ENCODE measurements at regions not wholly inside any gene's neighbourhood (a gene's known extent, or its start where the extent isn't known, plus 50 kb on each side); places are given as distances from the start of the nearest gene placed in this dataset.

DNA sequence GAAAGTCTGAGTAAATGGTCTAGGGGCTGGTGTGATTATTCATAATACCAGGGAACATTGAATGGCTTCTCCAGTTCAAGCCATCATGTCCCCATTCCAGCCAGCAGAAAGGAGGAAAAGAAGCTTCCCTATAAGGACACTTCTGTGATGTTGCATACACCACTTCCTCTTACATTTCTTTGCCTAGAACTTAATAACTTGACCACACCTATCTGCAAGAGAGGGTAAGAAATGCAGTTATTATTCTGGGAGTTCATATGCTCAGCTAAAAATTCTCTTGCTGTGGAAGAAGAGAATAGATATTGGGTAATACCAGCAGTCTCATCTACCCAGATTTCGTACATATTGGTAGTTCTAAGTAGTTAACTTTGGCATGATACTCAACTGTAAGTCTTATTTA lies 166.1 kb downstream of the SLC28A3 start:
- H3K27me3 Mint-ChIP-seq (ENCODE audit: insufficient read depth, low read depth, poor library complexity): no peaks in the 10 kb centered on the region
- Histone ChIP-seq H3K9me2 (ENCODE audit: insufficient read depth) (no peaks in the 10 kb centered on the region), H3K27ac (ENCODE audit: low read depth) (no peak overlapping the region), H3K79me2 (replicated peaks; ENCODE audit: insufficient read depth) (no peaks in the 10 kb centered on the region), H3K36me3 (ENCODE audit: insufficient read depth) (no peaks in the 10 kb centered on the region), H3K27me3 (ENCODE audit: insufficient read depth) (no peaks in the 10 kb centered on the region), H4K20me1 (replicated peaks; ENCODE audit: insufficient read depth) (no peaks in the 10 kb centered on the region), H2AFZ (no peak overlapping the region), H3K4me3 (no peak overlapping the region), H3K4me1 (ENCODE audit: insufficient read depth) (no peaks in the 10 kb centered on the region), H3K4me2 (no peak overlapping the region), H3F3A (replicated peaks; ENCODE audit: low read depth) (no peaks in the 10 kb centered on the region)
- no peak overlapping the region for H3K4me3 Mint-ChIP-seq
- H3K36me3 Mint-ChIP-seq (ENCODE audit: low read depth): no peaks in the 10 kb centered on the region
- H3K9me3 Mint-ChIP-seq: no peaks in the 10 kb centered on the region
- H3K27ac Mint-ChIP-seq: no peak overlapping the region
- peaks cover 5% of the 10 kb centered on the region for H3K4me1 Mint-ChIP-seq
- ATAC-seq (no peak), DNase-seq (ENCODE audit: low spot score) (no peak)
- TF ChIP-seq CREB1 (CRISPR knock-in tag; IDR thresholded peaks at IDR 0.05; ENCODE audit: low read depth) (no peak), NANOG (IDR thresholded peaks at IDR 0.05; ENCODE audit: borderline replicate concordance) (no peak), JUNB (IDR thresholded peaks at IDR 0.05; ENCODE audit: unreplicated experiment) (no peak), POLR2AphosphoS5 (IDR thresholded peaks at IDR 0.05; ENCODE audit: low read depth) (no peak), ZNF114 (CRISPR knock-in tag; IDR thresholded peaks at IDR 0.05) (no peak), EZH2phosphoT487 (IDR thresholded peaks at IDR 0.05; ENCODE audit: unreplicated experiment) (no peak)
- TF ChIP-seq, protein P1, sequence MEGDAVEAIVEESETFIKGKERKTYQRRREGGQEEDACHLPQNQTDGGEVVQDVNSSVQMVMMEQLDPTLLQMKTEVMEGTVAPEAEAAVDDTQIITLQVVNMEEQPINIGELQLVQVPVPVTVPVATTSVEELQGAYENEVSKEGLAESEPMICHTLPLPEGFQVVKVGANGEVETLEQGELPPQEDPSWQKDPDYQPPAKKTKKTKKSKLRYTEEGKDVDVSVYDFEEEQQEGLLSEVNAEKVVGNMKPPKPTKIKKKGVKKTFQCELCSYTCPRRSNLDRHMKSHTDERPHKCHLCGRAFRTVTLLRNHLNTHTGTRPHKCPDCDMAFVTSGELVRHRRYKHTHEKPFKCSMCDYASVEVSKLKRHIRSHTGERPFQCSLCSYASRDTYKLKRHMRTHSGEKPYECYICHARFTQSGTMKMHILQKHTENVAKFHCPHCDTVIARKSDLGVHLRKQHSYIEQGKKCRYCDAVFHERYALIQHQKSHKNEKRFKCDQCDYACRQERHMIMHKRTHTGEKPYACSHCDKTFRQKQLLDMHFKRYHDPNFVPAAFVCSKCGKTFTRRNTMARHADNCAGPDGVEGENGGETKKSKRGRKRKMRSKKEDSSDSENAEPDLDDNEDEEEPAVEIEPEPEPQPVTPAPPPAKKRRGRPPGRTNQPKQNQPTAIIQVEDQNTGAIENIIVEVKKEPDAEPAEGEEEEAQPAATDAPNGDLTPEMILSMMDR (conservative IDR thresholded peaks at IDR 0.05; ENCODE audit: low read depth in 2 of 2): no peak
- TF ChIP-seq, protein P2, sequence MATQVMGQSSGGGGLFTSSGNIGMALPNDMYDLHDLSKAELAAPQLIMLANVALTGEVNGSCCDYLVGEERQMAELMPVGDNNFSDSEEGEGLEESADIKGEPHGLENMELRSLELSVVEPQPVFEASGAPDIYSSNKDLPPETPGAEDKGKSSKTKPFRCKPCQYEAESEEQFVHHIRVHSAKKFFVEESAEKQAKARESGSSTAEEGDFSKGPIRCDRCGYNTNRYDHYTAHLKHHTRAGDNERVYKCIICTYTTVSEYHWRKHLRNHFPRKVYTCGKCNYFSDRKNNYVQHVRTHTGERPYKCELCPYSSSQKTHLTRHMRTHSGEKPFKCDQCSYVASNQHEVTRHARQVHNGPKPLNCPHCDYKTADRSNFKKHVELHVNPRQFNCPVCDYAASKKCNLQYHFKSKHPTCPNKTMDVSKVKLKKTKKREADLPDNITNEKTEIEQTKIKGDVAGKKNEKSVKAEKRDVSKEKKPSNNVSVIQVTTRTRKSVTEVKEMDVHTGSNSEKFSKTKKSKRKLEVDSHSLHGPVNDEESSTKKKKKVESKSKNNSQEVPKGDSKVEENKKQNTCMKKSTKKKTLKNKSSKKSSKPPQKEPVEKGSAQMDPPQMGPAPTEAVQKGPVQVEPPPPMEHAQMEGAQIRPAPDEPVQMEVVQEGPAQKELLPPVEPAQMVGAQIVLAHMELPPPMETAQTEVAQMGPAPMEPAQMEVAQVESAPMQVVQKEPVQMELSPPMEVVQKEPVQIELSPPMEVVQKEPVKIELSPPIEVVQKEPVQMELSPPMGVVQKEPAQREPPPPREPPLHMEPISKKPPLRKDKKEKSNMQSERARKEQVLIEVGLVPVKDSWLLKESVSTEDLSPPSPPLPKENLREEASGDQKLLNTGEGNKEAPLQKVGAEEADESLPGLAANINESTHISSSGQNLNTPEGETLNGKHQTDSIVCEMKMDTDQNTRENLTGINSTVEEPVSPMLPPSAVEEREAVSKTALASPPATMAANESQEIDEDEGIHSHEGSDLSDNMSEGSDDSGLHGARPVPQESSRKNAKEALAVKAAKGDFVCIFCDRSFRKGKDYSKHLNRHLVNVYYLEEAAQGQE (IDR thresholded peaks at IDR 0.05; ENCODE audit: unreplicated experiment): no peak

DNA sequence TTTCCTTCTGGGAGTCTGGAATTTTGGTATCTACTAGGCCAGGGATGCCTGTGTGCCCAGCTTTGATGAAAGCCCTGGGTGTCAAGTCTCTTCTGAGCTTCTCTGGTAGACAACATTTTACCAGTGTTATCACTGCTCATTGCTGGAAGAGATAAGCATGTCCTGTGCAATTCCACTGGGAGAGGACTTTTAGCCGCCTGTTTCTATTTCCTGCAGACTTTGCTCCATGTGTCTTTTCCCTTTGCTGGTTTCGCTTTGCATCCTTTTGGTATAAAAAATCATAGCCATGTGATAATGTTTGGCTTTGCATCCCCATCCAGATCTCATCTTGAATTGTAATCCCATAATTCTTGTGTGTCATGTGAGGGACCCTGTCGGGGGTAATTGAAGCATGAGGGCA lies 163.2 kb downstream of the SLC28A3 start:
- Mint-ChIP-seq H3K27me3 (ENCODE audit: insufficient read depth, low read depth, poor library complexity) (no peaks in the 10 kb centered on the region), H3K27ac (no peak overlapping the region), H3K4me3 (no peak overlapping the region), H3K4me1 (peaks cover 2% of the 10 kb centered on the region), H3K9me3 (no peaks in the 10 kb centered on the region), H3K36me3 (ENCODE audit: low read depth) (no peaks in the 10 kb centered on the region)
- DNase-seq (ENCODE audit: low spot score): no peak
- ATAC-seq: no peak
- Histone ChIP-seq H3K4me1 (ENCODE audit: insufficient read depth) (no peaks in the 10 kb centered on the region), H4K20me1 (replicated peaks; ENCODE audit: insufficient read depth) (no peaks in the 10 kb centered on the region), H3K36me3 (ENCODE audit: insufficient read depth) (no peaks in the 10 kb centered on the region), H3K27ac (ENCODE audit: low read depth) (no peak overlapping the region), H3K9me2 (ENCODE audit: insufficient read depth) (no peaks in the 10 kb centered on the region), H3K27me3 (ENCODE audit: insufficient read depth) (no peaks in the 10 kb centered on the region), H2AFZ (no peak overlapping the region), H3K79me2 (replicated peaks; ENCODE audit: insufficient read depth) (no peaks in the 10 kb centered on the region), H3K4me2 (no peak overlapping the region), H3F3A (replicated peaks; ENCODE audit: low read depth) (no peaks in the 10 kb centered on the region), H3K4me3 (no peak overlapping the region)
- TF ChIP-seq, protein P3, sequence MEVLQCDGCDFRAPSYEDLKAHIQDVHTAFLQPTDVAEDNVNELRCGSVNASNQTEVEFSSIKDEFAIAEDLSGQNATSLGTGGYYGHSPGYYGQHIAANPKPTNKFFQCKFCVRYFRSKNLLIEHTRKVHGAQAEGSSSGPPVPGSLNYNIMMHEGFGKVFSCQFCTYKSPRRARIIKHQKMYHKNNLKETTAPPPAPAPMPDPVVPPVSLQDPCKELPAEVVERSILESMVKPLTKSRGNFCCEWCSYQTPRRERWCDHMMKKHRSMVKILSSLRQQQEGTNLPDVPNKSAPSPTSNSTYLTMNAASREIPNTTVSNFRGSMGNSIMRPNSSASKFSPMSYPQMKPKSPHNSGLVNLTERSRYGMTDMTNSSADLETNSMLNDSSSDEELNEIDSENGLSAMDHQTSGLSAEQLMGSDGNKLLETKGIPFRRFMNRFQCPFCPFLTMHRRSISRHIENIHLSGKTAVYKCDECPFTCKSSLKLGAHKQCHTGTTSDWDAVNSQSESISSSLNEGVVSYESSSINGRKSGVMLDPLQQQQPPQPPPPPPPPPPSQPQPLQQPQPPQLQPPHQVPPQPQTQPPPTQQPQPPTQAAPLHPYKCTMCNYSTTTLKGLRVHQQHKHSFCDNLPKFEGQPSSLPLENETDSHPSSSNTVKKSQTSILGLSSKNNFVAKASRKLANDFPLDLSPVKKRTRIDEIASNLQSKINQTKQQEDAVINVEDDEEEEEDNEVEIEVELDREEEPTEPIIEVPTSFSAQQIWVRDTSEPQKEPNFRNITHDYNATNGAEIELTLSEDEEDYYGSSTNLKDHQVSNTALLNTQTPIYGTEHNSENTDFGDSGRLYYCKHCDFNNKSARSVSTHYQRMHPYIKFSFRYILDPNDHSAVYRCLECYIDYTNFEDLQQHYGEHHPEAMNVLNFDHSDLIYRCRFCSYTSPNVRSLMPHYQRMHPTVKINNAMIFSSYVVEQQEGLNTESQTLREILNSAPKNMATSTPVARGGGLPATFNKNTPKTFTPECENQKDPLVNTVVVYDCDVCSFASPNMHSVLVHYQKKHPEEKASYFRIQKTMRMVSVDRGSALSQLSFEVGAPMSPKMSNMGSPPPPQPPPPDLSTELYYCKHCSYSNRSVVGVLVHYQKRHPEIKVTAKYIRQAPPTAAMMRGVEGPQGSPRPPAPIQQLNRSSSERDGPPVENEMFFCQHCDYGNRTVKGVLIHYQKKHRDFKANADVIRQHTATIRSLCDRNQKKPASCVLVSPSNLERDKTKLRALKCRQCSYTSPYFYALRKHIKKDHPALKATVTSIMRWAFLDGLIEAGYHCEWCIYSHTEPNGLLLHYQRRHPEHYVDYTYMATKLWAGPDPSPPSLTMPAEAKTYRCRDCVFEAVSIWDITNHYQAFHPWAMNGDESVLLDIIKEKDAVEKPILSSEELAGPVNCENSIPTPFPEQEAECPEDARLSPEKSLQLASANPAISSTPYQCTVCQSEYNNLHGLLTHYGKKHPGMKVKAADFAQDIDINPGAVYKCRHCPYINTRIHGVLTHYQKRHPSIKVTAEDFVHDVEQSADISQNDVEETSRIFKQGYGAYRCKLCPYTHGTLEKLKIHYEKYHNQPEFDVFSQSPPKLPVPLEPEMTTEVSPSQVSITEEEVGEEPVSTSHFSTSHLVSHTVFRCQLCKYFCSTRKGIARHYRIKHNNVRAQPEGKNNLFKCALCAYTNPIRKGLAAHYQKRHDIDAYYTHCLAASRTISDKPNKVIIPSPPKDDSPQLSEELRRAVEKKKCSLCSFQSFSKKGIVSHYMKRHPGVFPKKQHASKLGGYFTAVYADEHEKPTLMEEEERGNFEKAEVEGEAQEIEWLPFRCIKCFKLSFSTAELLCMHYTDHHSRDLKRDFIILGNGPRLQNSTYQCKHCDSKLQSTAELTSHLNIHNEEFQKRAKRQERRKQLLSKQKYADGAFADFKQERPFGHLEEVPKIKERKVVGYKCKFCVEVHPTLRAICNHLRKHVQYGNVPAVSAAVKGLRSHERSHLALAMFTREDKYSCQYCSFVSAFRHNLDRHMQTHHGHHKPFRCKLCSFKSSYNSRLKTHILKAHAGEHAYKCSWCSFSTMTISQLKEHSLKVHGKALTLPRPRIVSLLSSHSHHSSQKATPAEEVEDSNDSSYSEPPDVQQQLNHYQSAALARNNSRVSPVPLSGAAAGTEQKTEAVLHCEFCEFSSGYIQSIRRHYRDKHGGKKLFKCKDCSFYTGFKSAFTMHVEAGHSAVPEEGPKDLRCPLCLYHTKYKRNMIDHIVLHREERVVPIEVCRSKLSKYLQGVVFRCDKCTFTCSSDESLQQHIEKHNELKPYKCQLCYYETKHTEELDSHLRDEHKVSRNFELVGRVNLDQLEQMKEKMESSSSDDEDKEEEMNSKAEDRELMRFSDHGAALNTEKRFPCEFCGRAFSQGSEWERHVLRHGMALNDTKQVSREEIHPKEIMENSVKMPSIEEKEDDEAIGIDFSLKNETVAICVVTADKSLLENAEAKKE (CRISPR knock-in tag; IDR thresholded peaks at IDR 0.05): no peak

Data from GM23338 (cell line).